ENCODE measurements at regions not wholly inside any gene's neighbourhood (a gene's known extent, or its start where the extent isn't known, plus 50 kb on each side); places are given as distances from the start of the nearest gene placed in this dataset.
"Not testable (repeated sequence)": the region's sequence is repeated elsewhere in the genome, so short reads cannot be mapped to it uniquely, and the experiment has no call there.

DNA sequence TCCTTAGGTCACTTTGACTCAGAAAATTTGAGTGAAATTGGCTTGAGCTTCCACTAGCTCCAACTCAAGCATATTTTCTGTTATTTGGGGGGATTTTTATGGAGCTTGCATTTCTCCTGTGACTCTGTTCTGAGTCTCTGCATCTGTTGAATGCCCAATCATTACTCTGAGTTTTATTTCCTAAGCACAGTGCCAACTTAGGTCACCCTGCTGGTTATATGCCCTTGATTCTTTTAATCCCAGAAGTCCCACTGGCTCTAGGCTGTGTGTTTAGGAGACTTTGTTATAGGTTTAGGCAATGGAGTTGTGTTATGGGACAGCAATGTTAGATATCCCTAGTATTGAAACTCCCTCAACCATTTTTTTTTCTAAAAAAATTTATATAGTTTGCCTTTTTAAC, 198.2 kb upstream of the DTNA start:
- no peak for ATAC-seq
- intact Hi-C loops (cut with DNase I), result no loop called here
- DNase-seq (ENCODE audit: low spot score), result no peak

DNA sequence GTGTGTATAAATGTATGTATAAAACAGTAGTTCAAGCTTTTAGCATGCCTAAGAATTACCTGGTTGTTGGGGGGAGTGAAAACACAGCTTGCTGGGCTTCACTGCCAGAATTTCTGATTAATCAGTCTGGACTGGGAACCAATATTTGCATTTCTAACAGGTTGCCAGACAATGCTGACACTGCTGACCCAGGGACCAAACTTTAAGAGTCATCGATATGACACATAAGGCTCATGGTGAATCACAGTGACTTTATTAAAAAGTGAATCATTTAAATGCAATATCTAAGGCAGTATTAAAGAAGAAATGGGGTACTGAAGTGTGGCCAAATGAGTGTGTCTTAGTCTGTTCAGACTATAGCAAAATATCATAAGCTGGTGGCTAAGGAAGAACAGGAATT, 195.9 kb upstream of the DTNA start:
- ATAC-seq (no peak), DNase-seq (ENCODE audit: low spot score) (no peak)
- intact Hi-C loops (cut with DNase I), result no loop called here

DNA sequence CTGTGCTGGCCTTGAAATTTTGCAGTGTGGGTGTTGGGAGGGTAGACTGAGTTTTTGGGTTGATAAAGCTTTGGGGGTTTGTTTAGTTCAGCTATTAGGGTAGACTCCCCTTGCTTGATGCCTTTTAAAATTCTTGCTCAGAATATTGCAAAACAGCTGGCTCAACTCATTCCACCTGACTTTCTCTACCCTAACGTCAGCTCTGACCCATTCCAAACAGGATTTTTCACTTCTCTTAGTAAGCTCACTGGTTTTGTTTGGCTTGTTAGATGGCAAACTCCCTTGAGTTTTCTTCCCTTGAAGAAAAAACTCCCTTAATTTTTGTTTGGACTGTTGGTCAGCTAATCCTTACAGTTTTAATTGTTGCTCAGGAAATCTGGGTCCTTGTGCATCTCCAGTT, 195.1 kb upstream of the DTNA start:
- intact Hi-C loops (cut with DNase I), result no loop called here
- no peak for ATAC-seq
- DNase-seq (ENCODE audit: low spot score), result no peak

DNA sequence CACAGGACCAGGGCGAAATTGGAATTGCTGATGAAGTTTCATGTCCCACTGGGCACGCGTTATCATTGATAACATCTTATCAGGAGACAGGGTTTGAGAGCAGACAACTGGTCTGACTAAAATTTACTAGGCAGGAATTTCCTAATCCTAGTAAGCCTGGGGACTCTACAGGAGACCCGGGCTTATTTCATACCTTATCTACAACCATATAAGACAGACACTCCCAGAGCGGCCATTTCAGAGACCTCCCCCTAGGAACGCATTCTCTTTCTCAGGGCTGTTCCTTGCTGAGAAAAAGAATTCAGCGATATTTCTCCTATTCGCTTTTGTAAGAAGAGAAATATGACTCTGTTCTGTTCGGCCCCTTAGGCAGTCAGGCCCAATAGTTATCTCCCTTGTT, 193.7 kb upstream of the DTNA start:
- intact Hi-C loops (cut with DNase I); DNase-seq (ENCODE audit: low spot score); ATAC-seq: not testable (repeated sequence)

DNA sequence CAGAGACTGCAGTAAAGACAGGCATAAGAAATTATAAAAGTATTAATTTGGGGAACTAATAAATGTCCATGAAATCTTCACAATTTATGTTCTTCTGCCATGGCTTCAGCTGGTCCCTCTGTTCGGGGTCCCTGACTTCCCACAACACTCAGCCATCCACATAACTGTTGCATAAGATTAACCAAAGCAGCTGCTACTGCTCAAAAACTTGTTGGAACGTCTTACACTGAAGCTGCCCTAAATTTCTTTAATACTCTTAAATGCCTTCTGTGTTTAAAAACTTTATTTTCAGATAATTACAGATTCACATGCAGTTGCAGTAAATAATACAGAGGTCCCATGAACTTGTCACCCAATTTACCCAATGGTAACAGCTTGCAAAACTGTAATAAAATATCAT, 193.1 kb upstream of the DTNA start:
- ATAC-seq; intact Hi-C loops (cut with DNase I); DNase-seq (ENCODE audit: low spot score): not testable (repeated sequence)

DNA sequence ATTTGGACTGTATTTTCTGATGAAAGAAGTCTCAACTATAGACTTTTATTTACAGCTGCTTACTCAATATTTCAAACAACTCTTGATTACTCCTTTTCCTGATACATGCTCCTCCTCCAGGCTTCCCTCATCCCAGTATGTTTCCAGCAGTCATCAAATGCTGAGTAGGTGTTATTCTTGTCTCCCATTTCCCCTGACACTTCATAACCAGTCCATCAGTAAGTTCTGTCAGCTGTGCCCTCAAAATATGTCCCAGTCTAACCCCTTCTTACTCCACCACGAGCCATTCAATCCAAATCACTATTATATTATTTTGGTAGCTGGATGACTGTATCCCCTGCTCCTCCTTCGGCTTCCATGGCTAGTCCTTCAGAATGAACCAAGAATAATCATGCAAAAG, 189.1 kb upstream of the DTNA start:
- DNase-seq (ENCODE audit: low spot score) (no peak), ATAC-seq (no peak)
- intact Hi-C loops (cut with DNase I), result no loop called here

DNA sequence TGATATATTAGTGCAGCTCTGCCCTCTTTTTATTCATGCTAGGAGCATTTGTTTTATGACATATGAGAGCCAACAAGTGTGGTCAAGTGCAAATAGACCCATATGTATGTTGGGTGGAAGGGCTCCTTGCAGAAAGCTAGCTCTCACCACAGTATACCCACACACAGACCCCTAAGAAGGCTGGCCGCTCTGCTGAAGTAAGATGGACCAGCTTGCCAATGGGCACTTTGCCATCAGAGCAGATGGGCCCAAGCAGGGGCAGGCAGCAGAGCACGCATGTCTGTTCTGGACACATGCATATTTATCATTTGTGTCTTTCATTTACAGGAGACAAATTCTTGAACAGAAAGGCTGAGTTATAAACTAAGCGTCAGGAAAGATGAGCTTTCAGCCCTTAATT, 187.5 kb upstream of the DTNA start:
- intact Hi-C loops (cut with DNase I), result no loop called here
- DNase-seq (ENCODE audit: low spot score) (no peak), ATAC-seq (no peak)

DNA sequence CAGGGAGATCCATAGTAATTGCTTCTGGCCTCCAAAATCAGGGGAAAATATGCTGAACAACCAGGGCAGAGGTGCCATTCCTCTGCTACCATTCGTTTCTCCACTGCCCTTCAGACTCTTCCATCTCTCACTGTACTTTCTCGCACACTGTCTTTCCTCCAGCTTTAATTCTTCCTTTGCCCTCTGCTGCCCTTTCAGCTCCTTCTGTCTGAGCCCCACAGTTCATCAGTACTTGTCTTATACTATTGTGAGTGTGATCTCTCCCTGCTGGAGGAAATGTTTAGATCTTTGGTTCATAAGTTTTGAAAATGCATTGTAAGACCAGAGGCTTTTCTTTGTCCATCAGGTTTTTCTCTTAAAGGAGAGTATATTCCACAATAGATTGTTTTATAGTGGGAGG, 184.9 kb upstream of the DTNA start:
- no peak for ATAC-seq
- intact Hi-C loops (cut with DNase I), result no loop called here
- DNase-seq (ENCODE audit: low spot score), result no peak

DNA sequence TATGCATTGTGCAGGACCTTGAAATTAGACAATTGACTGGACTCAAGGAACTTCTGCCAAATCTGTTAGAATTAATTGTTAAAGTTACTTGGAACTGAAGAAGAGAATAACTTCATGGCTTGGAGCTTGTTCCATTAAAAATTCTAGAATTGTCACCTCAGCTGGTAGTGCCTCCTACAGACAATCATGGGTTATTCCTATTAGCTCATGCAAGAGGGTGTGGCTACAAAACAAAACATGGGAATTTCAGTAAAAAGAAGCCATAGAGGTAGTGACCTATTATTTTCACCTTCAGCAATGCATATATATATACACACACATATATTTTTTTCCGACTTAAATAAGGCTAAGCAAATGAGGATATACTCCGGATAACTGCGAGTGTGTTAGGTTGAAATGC, 181.9 kb upstream of the DTNA start:
- ATAC-seq (no peak), DNase-seq (ENCODE audit: low spot score) (no peak)
- intact Hi-C loops (cut with DNase I), result no loop called here

DNA sequence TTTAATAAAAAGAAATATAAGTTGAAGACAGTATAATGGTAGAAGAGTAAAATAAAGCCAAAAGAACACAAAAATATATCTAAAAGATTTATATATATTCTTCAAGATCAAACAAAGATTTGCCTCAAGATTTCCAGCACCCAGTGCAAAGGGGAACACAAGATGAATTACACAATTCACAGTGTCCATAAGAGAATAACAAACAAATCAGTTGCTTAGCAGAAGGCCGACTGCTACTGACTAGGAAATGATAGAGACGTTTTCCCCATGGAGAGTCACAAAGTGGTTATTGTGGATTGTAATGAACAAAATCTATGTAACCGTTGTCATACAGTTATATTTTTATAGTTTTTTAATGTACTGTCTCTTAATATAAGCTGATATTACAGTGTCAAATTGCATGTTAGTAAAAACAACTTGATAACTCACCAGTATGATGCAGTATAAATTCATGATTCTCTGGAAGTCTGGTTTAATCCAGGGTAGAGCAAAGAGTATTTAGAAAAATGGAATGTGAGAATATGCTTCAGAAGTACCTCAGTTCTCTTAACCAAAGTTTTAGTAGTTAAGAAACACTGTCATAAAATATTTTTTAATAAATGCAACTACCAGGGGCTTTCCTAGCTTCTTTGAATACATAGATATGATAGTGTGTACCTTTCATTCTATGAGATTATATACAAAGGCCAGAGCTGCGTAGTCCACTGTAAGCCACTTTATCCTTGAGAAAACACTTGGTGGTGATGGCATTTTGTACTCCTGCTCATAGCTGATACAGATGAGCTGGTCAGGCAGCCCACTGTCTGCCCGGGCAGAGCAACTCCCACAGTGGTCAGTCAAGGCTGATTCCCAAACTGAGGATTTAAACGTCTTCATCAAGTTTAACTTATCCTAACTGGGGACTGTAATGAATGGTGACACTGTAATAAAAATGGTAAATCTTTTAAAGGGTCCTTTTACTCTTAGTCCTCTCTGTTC, 180.5 kb upstream of the DTNA start:
- intact Hi-C loops (cut with DNase I), result no loop called here
- ATAC-seq, result no peak

DNA sequence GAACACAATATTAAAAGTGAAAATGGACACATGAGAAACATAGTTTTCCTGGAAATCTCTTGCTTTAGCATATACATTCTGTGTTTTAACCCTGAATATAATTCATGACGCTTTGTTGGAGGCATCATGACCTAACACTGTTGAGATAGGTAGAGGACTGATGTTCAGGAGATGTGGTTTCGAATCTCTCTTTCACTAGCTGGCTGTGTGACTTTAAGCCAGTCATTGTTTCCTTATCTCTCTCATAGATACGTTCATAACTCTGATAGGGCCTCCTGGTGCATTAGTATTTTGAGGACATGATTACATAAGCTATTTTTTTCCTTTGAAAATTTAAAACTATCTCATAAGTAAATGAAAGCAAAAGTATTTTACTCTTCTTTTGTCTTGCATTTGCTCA, 179.0 kb upstream of the DTNA start:
- intact Hi-C loops (cut with DNase I), result no loop called here
- no peak for DNase-seq (ENCODE audit: low spot score)

More for the DNA sequence above, 180.5 kb upstream of the DTNA start:
- DNase-seq (ENCODE audit: low spot score), result no peak

DNA sequence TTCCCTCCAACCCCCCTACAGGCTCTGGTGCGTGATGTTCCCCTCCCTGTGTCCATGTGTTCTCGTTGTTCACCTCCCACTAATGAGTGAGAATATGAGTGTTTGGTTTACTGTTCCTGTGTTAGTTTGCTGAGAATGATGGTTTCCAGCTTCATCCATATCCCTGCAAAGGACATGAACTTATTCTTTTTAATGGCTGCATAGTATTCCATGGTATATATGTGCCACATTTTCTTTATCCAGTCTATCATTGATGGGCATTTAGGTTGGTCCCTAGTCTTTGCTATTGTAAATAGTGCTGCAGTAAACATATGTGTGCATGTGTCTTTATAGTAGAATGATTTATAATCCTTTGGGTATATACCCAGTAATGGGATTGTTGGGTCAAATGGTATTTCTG, 175.5 kb upstream of the DTNA start:
- DNase-seq (ENCODE audit: low spot score); intact Hi-C loops (cut with DNase I); ATAC-seq: not testable (repeated sequence)

More for the DNA sequence above, 179.0 kb upstream of the DTNA start:
- no peak for ATAC-seq

DNA sequence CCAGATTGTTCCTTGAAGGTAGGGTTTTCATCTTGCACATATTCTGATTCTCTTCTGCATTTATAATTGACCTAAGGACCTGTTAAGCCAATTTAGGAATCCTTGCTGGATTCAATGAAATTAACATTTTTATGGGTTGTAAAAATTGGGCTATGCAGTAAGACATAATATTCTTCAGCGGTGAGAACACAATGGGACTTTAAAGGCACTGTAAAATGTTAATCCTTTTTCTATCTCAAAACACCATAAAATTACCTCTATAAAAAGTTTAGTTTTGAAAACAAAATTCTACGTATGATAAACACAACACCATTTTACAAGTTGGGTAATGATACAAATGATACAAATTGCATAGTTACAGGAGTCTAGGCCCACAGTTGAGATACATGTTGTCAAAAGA, 169.2 kb upstream of the DTNA start:
- intact Hi-C loops (cut with DNase I), result no loop called here
- no peak for ATAC-seq
- no peak for DNase-seq (ENCODE audit: low spot score)

DNA sequence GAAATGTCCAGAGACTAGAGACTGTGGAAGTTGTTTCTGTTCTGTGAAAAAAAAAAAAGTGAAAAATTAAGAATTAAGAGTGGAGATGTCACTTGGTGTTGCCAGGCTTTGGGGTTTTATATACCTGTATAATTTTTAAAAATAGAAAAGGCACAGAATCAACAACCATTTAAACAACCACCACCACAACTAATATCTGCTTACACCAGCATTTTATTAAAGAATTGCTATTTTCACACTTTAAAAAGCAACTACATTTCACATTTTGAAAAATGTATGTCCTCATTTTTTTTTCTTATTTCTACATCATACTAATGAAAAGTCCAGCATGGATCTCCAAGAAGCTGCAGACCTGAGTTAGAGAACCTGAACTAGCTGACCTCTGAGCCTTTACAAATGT, 167.5 kb upstream of the DTNA start:
- no peak for DNase-seq (ENCODE audit: low spot score)
- ATAC-seq, result no peak
- intact Hi-C loops (cut with DNase I), result no loop called here

DNA sequence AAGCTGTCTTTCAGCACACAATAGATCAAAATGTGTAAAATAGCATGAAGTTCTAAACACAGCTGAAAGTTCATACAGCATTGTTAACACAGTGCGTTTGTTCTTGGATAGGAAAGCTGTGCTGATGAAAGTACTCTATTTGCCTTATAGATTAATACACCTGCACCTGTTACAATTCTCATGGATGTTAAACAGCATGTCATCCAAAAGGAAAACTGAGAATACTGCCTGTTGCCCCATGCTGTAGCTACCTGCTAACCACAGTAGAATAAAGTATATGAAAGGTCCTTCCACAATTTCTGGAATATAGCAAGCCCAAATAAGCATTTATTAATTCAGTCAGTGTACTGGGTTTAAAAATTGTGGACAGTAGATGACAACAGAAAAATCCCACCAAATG, 166.7 kb upstream of the DTNA start:
- no peak for DNase-seq (ENCODE audit: low spot score)
- intact Hi-C loops (cut with DNase I), result no loop called here

DNA sequence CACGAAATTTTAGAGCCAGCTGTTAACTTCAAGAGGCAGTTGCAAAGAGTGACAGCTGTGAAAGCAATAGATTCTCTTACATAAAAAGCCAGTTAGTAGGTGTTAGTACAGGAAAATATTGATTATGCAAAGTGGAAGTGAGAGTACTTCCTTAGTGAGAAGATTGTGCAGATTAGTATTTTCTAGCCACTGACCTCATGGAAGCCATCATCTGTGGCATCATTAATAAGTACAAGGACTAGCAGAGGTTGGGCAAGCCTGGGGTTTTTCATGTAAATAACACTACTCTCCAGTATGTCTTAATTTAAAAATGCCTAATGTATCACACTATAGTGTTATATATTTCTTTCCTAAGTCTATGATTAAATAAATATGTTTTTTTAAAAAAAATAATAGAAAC, 166.2 kb upstream of the DTNA start:
- intact Hi-C loops (cut with DNase I), result no loop called here
- ATAC-seq (no peak), DNase-seq (ENCODE audit: low spot score) (no peak)

More for the DNA sequence above, 166.7 kb upstream of the DTNA start:
- ATAC-seq, result no peak

DNA sequence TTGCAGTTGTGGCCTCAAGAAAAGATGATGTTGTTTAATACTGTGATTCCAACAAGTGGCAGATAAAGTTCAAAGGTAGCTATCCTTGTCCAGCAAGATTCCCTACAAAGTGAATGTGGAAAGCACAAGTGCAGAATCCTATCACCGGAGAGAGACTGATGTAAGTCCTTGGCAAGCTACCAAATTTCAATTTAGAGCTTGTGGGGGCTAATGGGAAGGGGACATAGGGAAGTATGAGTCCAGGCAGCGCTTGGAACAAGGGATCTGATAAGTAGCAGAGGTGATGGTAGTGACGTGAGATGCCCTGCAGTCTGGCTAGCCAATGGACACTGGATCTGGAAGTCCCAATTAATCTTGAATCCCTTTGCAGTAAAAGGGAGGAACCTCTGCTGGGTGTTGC, 165.2 kb upstream of the DTNA start:
- DNase-seq (ENCODE audit: low spot score) (no peak), ATAC-seq (no peak)
- intact Hi-C loops (cut with DNase I), result no loop called here

DNA sequence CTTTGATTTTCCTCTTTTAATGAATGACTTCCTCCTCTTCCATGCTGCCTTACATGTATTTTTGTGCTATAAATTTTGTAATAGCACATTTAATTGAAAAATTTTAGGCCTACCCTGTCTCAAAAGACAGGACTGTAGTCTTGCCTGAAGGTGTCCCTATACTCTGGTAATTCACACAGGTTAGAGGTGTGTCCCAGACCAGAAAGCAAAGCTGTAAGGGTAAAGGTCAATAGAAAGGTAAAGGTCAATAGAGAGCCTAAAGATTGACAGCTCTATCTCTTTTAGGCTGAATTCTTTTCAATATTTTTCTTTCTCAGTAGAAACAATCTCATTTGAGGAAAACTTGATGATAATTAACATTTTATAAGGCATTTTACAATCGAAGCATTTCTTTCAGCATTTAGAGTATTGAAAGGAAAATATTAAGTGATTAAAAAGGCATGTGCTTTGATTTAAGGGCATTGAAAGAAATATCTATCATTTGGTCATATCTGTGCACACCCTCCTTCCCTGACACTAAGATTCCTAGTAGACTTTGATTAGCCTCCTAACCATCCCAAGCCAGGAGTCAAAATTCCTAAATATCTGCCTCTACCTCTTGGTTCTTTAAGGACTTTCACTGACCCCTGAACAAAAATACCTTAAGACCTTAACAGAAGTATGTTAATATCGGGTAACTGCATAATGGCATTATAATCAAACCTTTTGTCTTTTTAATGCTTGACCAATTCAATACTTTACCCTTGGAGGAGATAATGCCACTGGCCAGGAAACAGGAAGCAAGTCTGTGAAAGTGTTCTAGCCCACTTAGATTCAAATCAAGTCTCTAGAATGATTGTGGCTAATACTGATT, 161.8 kb upstream of the DTNA start:
- intact Hi-C loops (cut with DNase I), result no loop called here
- DNase-seq (ENCODE audit: low spot score) (no peak), ATAC-seq (no peak)

DNA sequence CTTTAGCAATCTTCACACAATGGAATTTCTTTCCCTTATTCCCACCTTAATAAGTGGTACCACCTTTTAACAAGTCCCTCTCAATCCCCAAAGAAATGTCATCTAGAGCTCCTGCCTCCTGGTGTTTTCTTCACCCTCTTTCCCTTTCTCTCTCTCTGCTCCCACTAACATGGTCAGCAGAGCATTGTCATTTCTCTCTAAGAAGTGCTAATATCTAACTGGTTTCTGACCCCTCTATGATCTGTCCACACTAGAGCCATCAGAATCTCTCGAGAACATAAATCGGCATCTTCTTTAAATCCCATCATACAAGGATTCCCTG, 161.2 kb upstream of the DTNA start:
- no peak for ATAC-seq

DNA sequence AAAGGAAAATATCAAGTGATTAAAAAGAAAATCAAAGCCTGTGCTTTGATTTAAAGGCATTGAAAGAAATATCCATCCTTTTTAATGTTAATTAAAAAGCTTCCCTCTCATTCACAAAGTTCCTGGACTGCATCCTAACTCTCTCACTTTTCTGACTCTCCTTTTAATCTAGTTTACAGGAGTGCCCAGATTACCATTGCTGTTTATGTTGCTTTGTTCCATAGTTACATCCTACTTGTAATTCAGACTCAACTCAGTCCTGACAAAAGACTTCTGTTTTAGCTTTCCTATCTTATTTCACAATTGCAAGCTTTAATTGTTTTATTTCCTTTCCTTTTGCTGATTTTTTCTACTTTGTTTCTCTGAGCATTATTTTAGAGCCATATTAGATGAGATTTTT, 160.7 kb upstream of the DTNA start:
- intact Hi-C loops (cut with DNase I), result no loop called here
- ATAC-seq, result no peak
- DNase-seq (ENCODE audit: low spot score), result no peak

More for the DNA sequence above, 161.2 kb upstream of the DTNA start:
- DNase-seq (ENCODE audit: low spot score), result no peak
- intact Hi-C loops (cut with DNase I), result no loop called here
